Esophagus squamous epithelium (tissue), 4 donors: ENCODE measurements at regions not wholly inside any gene's neighbourhood (a gene's known extent, or its start where the extent isn't known, plus 50 kb on each side); places are given as distances from the start of the nearest gene placed in this dataset.

Experiments used
- CTCF ChIP-seq, 6 experiments: fragments of 450-650 bp in 4 of 6; fragments of 200-600 bp in 2 of 6; sonication (generic) in 2 of 6; IDR thresholded peaks; one replicate each; pipeline ENCODE4 v1.5.1; 2016 to 2019; ENCODE audit warnings: antibody characterized with exemption in 6 of 6, mild to moderate bottlenecking in 4 of 6, moderate library complexity in 4 of 6
- POLR2A ChIP-seq, 4 donors: fragments of 450-650 bp; IDR thresholded peaks; one replicate each; pipeline ENCODE4 v1.6.1; 2017; ENCODE audit warnings: antibody characterized with exemption in 4 of 4, mild to moderate bottlenecking in 4 of 4, moderate library complexity in 3 of 4

- TF ChIP-seq CTCF (IDR thresholded peaks at IDR 0.05): no peak
- TF ChIP-seq POLR2A (IDR thresholded peaks at IDR 0.05): no peak
Observed at GRCh38 chr11:56910785-56911184, 77.9 kb upstream of the OR5AK2 start.
